Omental fat pad (tissue), 3 donors: ENCODE measurements at regions not wholly inside any gene's neighbourhood (a gene's known extent, or its start where the extent isn't known, plus 50 kb on each side); places are given as distances from the start of the nearest gene placed in this dataset.

ENCODE experiments used
- ATAC-seq: fragments of 150-250 bp; one replicate; pipeline ENCODE4 v1.9.1; 2016; ENCODE audit warnings: mild to moderate bottlenecking, moderate library complexity; ENCODE audit not compliant: low FRiP score
- DNase-seq: peaks from one replicate; pipeline ENCODE4 v3.0.0-alpha.2; 2019; ENCODE audit warnings: low spot score
- TF ChIP-seq, protein P1 (sequence below), 3 donors: fragments of 450-650 bp; IDR thresholded peaks; one replicate each; pipeline ENCODE4 v1.5.1; 2016 to 2017; ENCODE audit warnings: antibody characterized with exemption in 3 of 3, mild to moderate bottlenecking in 3 of 3, moderate library complexity in 2 of 3

DNA sequence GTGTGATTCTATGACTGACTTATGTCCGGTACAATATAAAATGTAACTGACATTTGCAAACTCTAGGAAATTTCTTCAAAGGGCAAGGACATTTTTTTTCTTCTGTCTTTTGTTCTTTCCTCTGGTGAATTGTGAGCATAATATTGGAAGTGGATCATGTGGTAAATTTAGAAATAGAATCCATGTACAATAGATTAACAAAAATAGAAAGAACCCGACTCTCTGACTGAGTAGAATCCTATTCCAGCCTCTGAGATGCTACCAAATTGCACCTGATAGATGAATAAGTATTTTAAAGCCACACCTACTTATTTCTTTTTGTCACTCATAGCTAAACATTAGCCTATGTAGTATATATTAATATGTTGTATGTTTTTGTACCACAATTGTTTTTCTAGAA, 860.3 kb downstream of the LUZP2 start:
- DNase-seq, result no peak
- TF ChIP-seq, protein P1, sequence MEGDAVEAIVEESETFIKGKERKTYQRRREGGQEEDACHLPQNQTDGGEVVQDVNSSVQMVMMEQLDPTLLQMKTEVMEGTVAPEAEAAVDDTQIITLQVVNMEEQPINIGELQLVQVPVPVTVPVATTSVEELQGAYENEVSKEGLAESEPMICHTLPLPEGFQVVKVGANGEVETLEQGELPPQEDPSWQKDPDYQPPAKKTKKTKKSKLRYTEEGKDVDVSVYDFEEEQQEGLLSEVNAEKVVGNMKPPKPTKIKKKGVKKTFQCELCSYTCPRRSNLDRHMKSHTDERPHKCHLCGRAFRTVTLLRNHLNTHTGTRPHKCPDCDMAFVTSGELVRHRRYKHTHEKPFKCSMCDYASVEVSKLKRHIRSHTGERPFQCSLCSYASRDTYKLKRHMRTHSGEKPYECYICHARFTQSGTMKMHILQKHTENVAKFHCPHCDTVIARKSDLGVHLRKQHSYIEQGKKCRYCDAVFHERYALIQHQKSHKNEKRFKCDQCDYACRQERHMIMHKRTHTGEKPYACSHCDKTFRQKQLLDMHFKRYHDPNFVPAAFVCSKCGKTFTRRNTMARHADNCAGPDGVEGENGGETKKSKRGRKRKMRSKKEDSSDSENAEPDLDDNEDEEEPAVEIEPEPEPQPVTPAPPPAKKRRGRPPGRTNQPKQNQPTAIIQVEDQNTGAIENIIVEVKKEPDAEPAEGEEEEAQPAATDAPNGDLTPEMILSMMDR (IDR thresholded peaks at IDR 0.05), result no peak
- ATAC-seq, result no peak

DNA sequence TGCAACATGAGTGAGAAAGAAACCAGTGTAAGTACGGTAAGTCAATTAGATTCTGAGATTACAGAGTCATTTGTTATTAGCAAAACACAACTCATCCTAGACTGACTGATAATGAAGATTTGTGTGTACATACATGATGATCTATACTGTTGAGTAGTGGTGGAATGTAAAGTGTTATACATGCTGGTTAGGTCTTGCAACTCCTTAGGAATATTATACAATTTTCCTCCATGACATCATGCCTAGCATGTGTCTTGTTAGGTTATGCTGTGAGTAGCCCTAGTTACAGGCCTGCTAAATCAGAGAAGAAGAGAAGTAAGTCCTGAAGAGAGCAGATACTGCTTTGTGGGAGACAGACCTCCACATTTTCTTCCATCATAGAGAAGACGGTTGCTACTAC, 880.6 kb downstream of the LUZP2 start:
- TF ChIP-seq, protein P1 (IDR thresholded peaks at IDR 0.05), result no peak
- ATAC-seq (no peak), DNase-seq (no peak)

DNA sequence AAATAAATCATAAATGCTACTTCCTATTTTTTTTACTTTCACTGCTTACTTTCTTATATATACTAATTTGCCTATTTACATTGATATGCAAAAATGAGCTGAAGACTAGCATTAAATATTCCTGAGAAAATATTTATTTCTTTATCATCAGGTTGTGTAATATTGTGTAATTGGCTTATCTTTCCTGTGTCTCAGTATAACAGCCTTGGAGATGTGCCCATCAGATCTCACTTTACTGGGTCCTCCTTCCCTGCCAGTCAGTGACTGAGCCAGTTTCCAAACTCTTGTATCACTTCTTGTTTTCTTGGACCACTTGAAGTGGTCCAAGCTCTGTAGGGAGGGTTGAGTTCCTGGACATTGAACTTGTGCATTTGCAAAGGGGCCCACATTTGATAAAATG, 900.0 kb downstream of the LUZP2 start:
- no peak for ATAC-seq

DNA sequence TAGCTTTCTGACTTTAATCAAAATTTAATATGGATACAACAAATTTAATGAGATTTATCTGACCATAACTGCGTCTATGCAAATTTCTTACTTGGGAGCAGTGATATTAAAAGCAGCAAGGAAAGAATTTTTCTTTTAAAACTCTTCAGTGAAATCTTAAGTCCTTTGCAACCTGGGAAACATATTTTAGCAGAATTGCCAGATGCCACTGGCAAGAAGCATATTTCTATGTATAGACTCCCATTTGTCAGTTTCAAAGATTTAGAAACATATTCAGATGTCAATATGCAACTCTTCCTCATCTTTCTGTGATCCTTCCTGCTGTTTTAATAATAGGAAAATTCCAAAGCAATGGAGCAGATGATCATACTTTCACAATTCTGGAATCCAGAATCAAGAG, 911.3 kb downstream of the LUZP2 start:
- DNase-seq, result no peak
- TF ChIP-seq, protein P1 (IDR thresholded peaks at IDR 0.05), result no peak
- ATAC-seq, result no peak

More for the DNA sequence above, 900.0 kb downstream of the LUZP2 start:
- no peak for DNase-seq
- TF ChIP-seq, protein P1 (IDR thresholded peaks at IDR 0.05), result no peak

DNA sequence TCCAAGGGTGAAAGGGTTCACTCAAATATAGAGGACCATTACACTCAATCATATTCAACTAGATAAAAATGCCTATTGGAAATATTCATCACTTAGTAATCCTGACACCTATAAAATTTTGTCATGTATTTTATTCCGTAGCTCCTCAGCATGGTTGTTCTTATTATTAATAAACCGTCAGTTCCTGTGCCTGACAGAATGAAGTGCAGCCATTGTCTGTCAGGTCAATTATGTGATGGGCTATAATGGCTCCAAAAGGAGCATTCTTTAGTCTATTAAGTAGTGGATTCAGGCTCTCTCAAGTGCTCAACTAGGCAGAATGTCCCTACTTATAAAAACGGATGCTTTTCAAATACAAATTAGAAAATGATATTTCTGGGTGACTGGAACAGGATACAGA, 916.1 kb upstream of the ANO3 start:
- DNase-seq, result no peak
- TF ChIP-seq, protein P1 (IDR thresholded peaks at IDR 0.05), result no peak
- ATAC-seq, result no peak

DNA sequence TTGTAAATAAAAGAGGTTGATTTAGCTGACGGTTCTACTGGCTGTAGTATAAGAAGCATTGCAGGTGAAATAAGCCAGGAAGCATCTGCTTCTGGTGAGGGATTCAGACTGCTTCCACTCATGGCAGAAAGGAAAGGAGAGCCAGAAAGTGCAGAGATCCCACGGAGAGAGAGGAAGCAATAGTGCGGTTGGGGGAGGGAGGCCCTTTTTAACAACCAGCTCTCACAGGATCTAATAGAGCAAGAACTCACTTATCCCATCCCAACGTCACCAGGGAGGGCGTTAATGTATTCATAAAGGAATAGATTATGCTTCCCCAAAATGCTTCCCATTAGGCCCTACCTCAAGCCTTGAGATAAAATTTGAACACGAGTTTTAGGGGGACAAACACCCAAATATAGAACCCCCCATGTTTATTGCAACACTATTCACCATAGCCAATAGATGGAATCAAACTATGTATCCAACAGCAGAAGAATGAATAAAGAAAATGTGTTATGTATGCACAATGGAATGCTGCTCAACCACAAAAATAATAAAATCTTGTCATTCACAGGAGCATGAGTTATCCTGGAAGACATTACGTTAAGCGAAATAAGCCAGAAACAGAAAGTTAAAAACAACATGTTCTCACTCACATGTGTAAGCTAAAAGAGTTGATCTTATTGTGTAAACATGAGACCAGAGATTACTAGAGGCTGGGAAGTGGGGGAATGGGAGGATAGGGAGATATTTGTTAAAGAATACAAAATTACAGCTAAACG, 908.3 kb upstream of the ANO3 start:
- DNase-seq (no peak), ATAC-seq (no peak)
- TF ChIP-seq, protein P1 (IDR thresholded peaks at IDR 0.05), result no peak

DNA sequence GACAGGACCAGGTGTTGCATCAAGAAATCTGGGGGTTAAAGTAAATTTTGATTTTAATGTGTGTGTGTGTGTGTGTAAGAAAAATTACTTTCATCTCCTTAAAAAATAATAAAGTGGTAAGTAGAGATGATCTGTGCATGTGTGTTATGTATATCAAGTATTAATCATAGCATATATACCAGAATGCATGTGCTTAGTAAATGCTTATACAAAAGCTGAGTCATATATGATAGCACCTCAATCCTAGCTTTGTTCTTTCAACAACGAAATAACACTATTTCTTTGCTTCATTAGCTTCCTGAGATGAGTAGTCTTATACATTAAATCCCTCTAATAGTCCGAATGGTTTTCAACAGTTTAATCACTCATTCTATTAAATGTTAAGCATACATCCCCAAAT, 899.6 kb upstream of the ANO3 start:
- DNase-seq (no peak), ATAC-seq (no peak)
- TF ChIP-seq, protein P1 (IDR thresholded peaks at IDR 0.05), result no peak
